HFF-Myc (cell line): ENCODE measurements at regions not wholly inside any gene's neighbourhood (a gene's known extent, or its start where the extent isn't known, plus 50 kb on each side); places are given as distances from the start of the nearest gene placed in this dataset.

Source experiments
- DNase-seq: peaks from one replicate; pipeline ENCODE4 v3.0.0-alpha.2; 2011; ENCODE audit warnings: low read depth; ENCODE audit errors: extremely low read depth
- H3K4me3 ChIP-seq: replicated peaks from 2 replicates; pipeline ENCODE4 v1.5.1; 2011; ENCODE audit warnings: low read depth, mild to moderate bottlenecking, control low read depth, low read length
- CTCF ChIP-seq: IDR thresholded peaks from 2 replicates; pipeline ENCODE4 v1.5.1; 2012; ENCODE audit warnings: mild to moderate bottlenecking, low read depth, low read length, control low read depth; ENCODE audit errors: missing control alignments

- no peak overlapping the region for H3K4me3 ChIP-seq
- TF ChIP-seq CTCF = no peak
- DNase-seq = no peak
Measured at GRCh38 chr9:120100595-120100994, 479.4 kb downstream of the CDK5RAP2 start.

- no peak for DNase-seq
- TF ChIP-seq CTCF = no peak
- H3K4me3 ChIP-seq = no peak overlapping the region
Measured at GRCh38 chr9:120099065-120099464, 480.9 kb downstream of the CDK5RAP2 start.

- DNase-seq = no peak
- no peak for TF ChIP-seq CTCF
- no peak overlapping the region for H3K4me3 ChIP-seq
Measured at GRCh38 chr9:120098584-120098983, 481.4 kb downstream of the CDK5RAP2 start.

- no peak overlapping the region for H3K4me3 ChIP-seq
- TF ChIP-seq CTCF = no peak
- DNase-seq = no peak
Measured at GRCh38 chr9:120091206-120091605, 488.8 kb downstream of the CDK5RAP2 start.

- no peak overlapping the region for H3K4me3 ChIP-seq
- TF ChIP-seq CTCF = no peak
- no peak for DNase-seq
Measured at GRCh38 chr9:120080849-120081248, 499.1 kb downstream of the CDK5RAP2 start.

GRCh38 chr9:120078112-120078511 lies 501.9 kb downstream of the CDK5RAP2 start:
- DNase-seq = no peak
- TF ChIP-seq CTCF = no peak
- H3K4me3 ChIP-seq = no peak overlapping the region

GRCh38 chr9:120071760-120072159 lies 508.2 kb downstream of the CDK5RAP2 start:
- no peak for DNase-seq
- no peak for TF ChIP-seq CTCF
- no peak overlapping the region for H3K4me3 ChIP-seq
